ENCODE measurements at regions not wholly inside any gene's neighbourhood (a gene's known extent, or its start where the extent isn't known, plus 50 kb on each side); places are given as distances from the start of the nearest gene placed in this dataset.

- WGBS (ENCODE audit: insufficient coverage), result 74% methylated on average over 6 of the region's 9 CpGs
- Histone ChIP-seq H3K27me3 (ENCODE audit: control insufficient read depth, insufficient read depth, low read length) (peaks cover 5% of the 10 kb centered on the region), H3K36me3 (ENCODE audit: control insufficient read depth, insufficient read depth, low read length) (no peaks in the 10 kb centered on the region), H3K4me3 (ENCODE audit: low read length) (no peak overlapping the region), H3K9me3 (replicated peaks; ENCODE audit: control insufficient read depth, low read depth, low read length) (no peaks in the 10 kb centered on the region), H3K4me1 (ENCODE audit: control insufficient read depth, insufficient read depth, low read length) (peaks cover 10% of the 10 kb centered on the region), H3K27ac (ENCODE audit: low read length) (no peak overlapping the region)
- DNase-seq, result no peak
These were observed 269.4 kb downstream of the TLE3 start for GRCh38 chr15:69828181-69828828.

GRCh38 chr15:69829974-69830373 lies 267.7 kb downstream of the TLE3 start:
- H3K36me3 ChIP-seq (ENCODE audit: control insufficient read depth, insufficient read depth, low read length), result no peaks in the 10 kb centered on the region
- no peak overlapping the region for H3K4me3 ChIP-seq (ENCODE audit: low read length)
- H3K27ac ChIP-seq (ENCODE audit: low read length), result no peak overlapping the region
- whole genome bisulfite sequencing (ENCODE audit: insufficient coverage), result 73% methylated on average over 3 of the region's 3 CpGs
- DNase-seq, result no peak
- no peaks in the 10 kb centered on the region for H3K9me3 ChIP-seq (replicated peaks; ENCODE audit: control insufficient read depth, low read depth, low read length)
- peaks cover 15% of the 10 kb centered on the region for H3K4me1 ChIP-seq (ENCODE audit: control insufficient read depth, insufficient read depth, low read length)
- peaks cover 11% of the 10 kb centered on the region for H3K27me3 ChIP-seq (ENCODE audit: control insufficient read depth, insufficient read depth, low read length)

GRCh38 chr15:69830430-69830829 lies 267.3 kb downstream of the TLE3 start:
- WGBS (ENCODE audit: insufficient coverage), result 28% methylated on average over 2 of the region's 4 CpGs
- no peaks in the 10 kb centered on the region for H3K9me3 ChIP-seq (replicated peaks; ENCODE audit: control insufficient read depth, low read depth, low read length)
- H3K4me1 ChIP-seq (ENCODE audit: control insufficient read depth, insufficient read depth, low read length), result peaks cover 17% of the 10 kb centered on the region
- no peak overlapping the region for H3K27ac ChIP-seq (ENCODE audit: low read length)
- H3K4me3 ChIP-seq (ENCODE audit: low read length), result no peak overlapping the region
- H3K36me3 ChIP-seq (ENCODE audit: control insufficient read depth, insufficient read depth, low read length), result no peaks in the 10 kb centered on the region
- peaks cover 11% of the 10 kb centered on the region for H3K27me3 ChIP-seq (ENCODE audit: control insufficient read depth, insufficient read depth, low read length)
- DNase-seq, result peak; percentile 77

GRCh38 chr15:69830876-69831275 lies 266.8 kb downstream of the TLE3 start:
- peaks cover 14% of the 10 kb centered on the region for H3K27me3 ChIP-seq (ENCODE audit: control insufficient read depth, insufficient read depth, low read length)
- WGBS (ENCODE audit: insufficient coverage), result 71% methylated on average over 1 of the region's 4 CpGs
- peaks cover 17% of the 10 kb centered on the region for H3K4me1 ChIP-seq (ENCODE audit: control insufficient read depth, insufficient read depth, low read length)
- H3K4me3 ChIP-seq (ENCODE audit: low read length), result no peak overlapping the region
- no peak overlapping the region for H3K27ac ChIP-seq (ENCODE audit: low read length)
- no peaks in the 10 kb centered on the region for H3K36me3 ChIP-seq (ENCODE audit: control insufficient read depth, insufficient read depth, low read length)
- no peaks in the 10 kb centered on the region for H3K9me3 ChIP-seq (replicated peaks; ENCODE audit: control insufficient read depth, low read depth, low read length)
- no peak for DNase-seq

GRCh38 chr15:69834267-69834666 lies 263.4 kb downstream of the TLE3 start:
- DNase-seq, result no peak
- peaks cover 12% of the 10 kb centered on the region for H3K4me1 ChIP-seq (ENCODE audit: control insufficient read depth, insufficient read depth, low read length)
- H3K9me3 ChIP-seq (replicated peaks; ENCODE audit: control insufficient read depth, low read depth, low read length), result no peaks in the 10 kb centered on the region
- peaks cover 12% of the 10 kb centered on the region for H3K27me3 ChIP-seq (ENCODE audit: control insufficient read depth, insufficient read depth, low read length)
- WGBS (ENCODE audit: insufficient coverage), result 100% methylated on average over 1 of the region's 5 CpGs
- H3K36me3 ChIP-seq (ENCODE audit: control insufficient read depth, insufficient read depth, low read length), result no peaks in the 10 kb centered on the region
- H3K4me3 ChIP-seq (ENCODE audit: low read length), result no peak overlapping the region
- no peak overlapping the region for H3K27ac ChIP-seq (ENCODE audit: low read length)

GRCh38 chr15:69834761-69835160 lies 263.0 kb downstream of the TLE3 start:
- DNase-seq, result no peak
- Histone ChIP-seq H3K4me3 (ENCODE audit: low read length) (no peak overlapping the region), H3K9me3 (replicated peaks; ENCODE audit: control insufficient read depth, low read depth, low read length) (no peaks in the 10 kb centered on the region), H3K36me3 (ENCODE audit: control insufficient read depth, insufficient read depth, low read length) (no peaks in the 10 kb centered on the region), H3K27me3 (ENCODE audit: control insufficient read depth, insufficient read depth, low read length) (peaks cover 12% of the 10 kb centered on the region), H3K4me1 (ENCODE audit: control insufficient read depth, insufficient read depth, low read length) (peaks cover 12% of the 10 kb centered on the region), H3K27ac (ENCODE audit: low read length) (no peak overlapping the region)
- WGBS (ENCODE audit: insufficient coverage), result 60% methylated on average over 1 of the region's 3 CpGs

- Histone ChIP-seq H3K27ac (ENCODE audit: low read length) (no peak overlapping the region), H3K4me3 (ENCODE audit: low read length) (no peak overlapping the region), H3K4me1 (ENCODE audit: control insufficient read depth, insufficient read depth, low read length) (peaks cover 7% of the 10 kb centered on the region), H3K27me3 (ENCODE audit: control insufficient read depth, insufficient read depth, low read length) (peaks cover 14% of the 10 kb centered on the region), H3K9me3 (replicated peaks; ENCODE audit: control insufficient read depth, low read depth, low read length) (no peaks in the 10 kb centered on the region), H3K36me3 (ENCODE audit: control insufficient read depth, insufficient read depth, low read length) (no peaks in the 10 kb centered on the region)
- no peak for DNase-seq
- WGBS (ENCODE audit: insufficient coverage), result 51% methylated on average over 3 of the region's 3 CpGs
These were observed 261.7 kb downstream of the TLE3 start for GRCh38 chr15:69836048-69836447.

GRCh38 chr15:69836526-69837230 lies 261.0 kb downstream of the TLE3 start:
- Histone ChIP-seq H3K36me3 (ENCODE audit: control insufficient read depth, insufficient read depth, low read length) (no peaks in the 10 kb centered on the region), H3K4me1 (ENCODE audit: control insufficient read depth, insufficient read depth, low read length) (peaks cover 7% of the 10 kb centered on the region), H3K27me3 (ENCODE audit: control insufficient read depth, insufficient read depth, low read length) (peaks cover 15% of the 10 kb centered on the region), H3K4me3 (ENCODE audit: low read length) (no peak overlapping the region), H3K27ac (ENCODE audit: low read length) (no peak overlapping the region), H3K9me3 (replicated peaks; ENCODE audit: control insufficient read depth, low read depth, low read length) (no peaks in the 10 kb centered on the region)
- 84% methylated on average over 8 of the region's 10 CpGs for WGBS (ENCODE audit: insufficient coverage)
- no peak for DNase-seq

GRCh38 chr15:69838338-69838737 lies 259.4 kb downstream of the TLE3 start:
- H3K4me1 ChIP-seq (ENCODE audit: control insufficient read depth, insufficient read depth, low read length), result peaks cover 7% of the 10 kb centered on the region
- no peak overlapping the region for H3K4me3 ChIP-seq (ENCODE audit: low read length)
- no peaks in the 10 kb centered on the region for H3K36me3 ChIP-seq (ENCODE audit: control insufficient read depth, insufficient read depth, low read length)
- peaks cover 19% of the 10 kb centered on the region for H3K27me3 ChIP-seq (ENCODE audit: control insufficient read depth, insufficient read depth, low read length)
- DNase-seq, result no peak
- no peaks in the 10 kb centered on the region for H3K9me3 ChIP-seq (replicated peaks; ENCODE audit: control insufficient read depth, low read depth, low read length)
- no peak overlapping the region for H3K27ac ChIP-seq (ENCODE audit: low read length)
- WGBS (ENCODE audit: insufficient coverage), result no CpG with 5 or more reads among the region's 1 CpG

GRCh38 chr15:69838994-69839393 lies 258.7 kb downstream of the TLE3 start:
- DNase-seq, result no peak
- H3K9me3 ChIP-seq (replicated peaks; ENCODE audit: control insufficient read depth, low read depth, low read length), result no peaks in the 10 kb centered on the region
- no peak overlapping the region for H3K27ac ChIP-seq (ENCODE audit: low read length)
- WGBS (ENCODE audit: insufficient coverage), result 60% methylated on average over 1 of the region's 2 CpGs
- H3K4me3 ChIP-seq (ENCODE audit: low read length), result no peak overlapping the region
- H3K27me3 ChIP-seq (ENCODE audit: control insufficient read depth, insufficient read depth, low read length), result peaks cover 24% of the 10 kb centered on the region
- no peaks in the 10 kb centered on the region for H3K36me3 ChIP-seq (ENCODE audit: control insufficient read depth, insufficient read depth, low read length)
- H3K4me1 ChIP-seq (ENCODE audit: control insufficient read depth, insufficient read depth, low read length), result peaks cover 7% of the 10 kb centered on the region
